B cell (primary cell): ENCODE measurements at regions not wholly inside any gene's neighbourhood (a gene's known extent, or its start where the extent isn't known, plus 50 kb on each side); places are given as distances from the start of the nearest gene placed in this dataset.

Source experiments
- CTCF ChIP-seq: fragments of 200-600 bp; IDR thresholded peaks from one replicate; pipeline ENCODE4 v1.8.0; 2022; ENCODE audit warnings: antibody characterized with exemption, mild to moderate bottlenecking
- EZH2 ChIP-seq: IDR thresholded peaks from 2 replicates; pipeline ENCODE4 v1.6.1; 2012; ENCODE audit warnings: borderline replicate concordance, low read depth, mild to moderate bottlenecking, moderate library complexity, low read length; ENCODE audit not compliant: insufficient read depth, poor library complexity, severe bottlenecking

GRCh38 chrX:49753691-49754090 is 57.9 kb upstream of the PAGE1 start:
- TF ChIP-seq CTCF (no peak), EZH2 (no peak)
